OCI-LY3 (cell line): ENCODE measurements at regions not wholly inside any gene's neighbourhood (a gene's known extent, or its start where the extent isn't known, plus 50 kb on each side); places are given as distances from the start of the nearest gene placed in this dataset.

ENCODE experiments used
- CTCF ChIP-seq: fragments of 200-600, 300-600 bp; sonication (generic); IDR thresholded peaks from 2 replicates; pipeline ENCODE4 v1.5.1; 2014; ENCODE audit warnings: antibody characterized with exemption, low read length, low read depth
- EZH2phosphoT487 ChIP-seq: fragments of 200-600 bp; shearing (Covaris generic); IDR thresholded peaks from 2 replicates; pipeline ENCODE4 v1.6.1; 2018; ENCODE audit warnings: antibody characterized with exemption, mixed run types, low read depth

DNA sequence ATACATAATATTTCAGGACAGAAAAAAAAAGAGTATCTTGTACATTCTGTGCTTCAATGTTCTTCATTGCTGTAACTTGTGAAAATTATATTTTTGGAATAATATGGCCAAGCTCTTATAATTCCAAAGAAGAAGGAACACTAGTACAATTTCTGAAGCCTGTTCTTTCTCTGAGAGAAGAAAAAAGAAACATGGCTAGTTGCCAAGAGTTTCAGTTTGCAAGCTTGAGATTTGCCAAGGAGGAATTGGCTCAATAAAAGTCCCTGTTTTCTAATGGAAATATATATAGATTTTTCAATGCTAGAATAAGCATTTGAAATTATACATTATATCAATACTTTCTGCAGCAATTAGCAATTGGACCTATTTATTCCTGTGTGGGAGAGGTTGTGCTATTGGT, 285.2 kb upstream of the NEGR1 start:
- no peak for TF ChIP-seq CTCF
- TF ChIP-seq EZH2phosphoT487: no peak
